ENCODE measurements at regions not wholly inside any gene's neighbourhood (a gene's known extent, or its start where the extent isn't known, plus 50 kb on each side); places are given as distances from the start of the nearest gene placed in this dataset.

GRCh38 chr5:91433861-91434260, 50.7 kb upstream of the ARRDC3 start:
- TF ChIP-seq, protein P1, sequence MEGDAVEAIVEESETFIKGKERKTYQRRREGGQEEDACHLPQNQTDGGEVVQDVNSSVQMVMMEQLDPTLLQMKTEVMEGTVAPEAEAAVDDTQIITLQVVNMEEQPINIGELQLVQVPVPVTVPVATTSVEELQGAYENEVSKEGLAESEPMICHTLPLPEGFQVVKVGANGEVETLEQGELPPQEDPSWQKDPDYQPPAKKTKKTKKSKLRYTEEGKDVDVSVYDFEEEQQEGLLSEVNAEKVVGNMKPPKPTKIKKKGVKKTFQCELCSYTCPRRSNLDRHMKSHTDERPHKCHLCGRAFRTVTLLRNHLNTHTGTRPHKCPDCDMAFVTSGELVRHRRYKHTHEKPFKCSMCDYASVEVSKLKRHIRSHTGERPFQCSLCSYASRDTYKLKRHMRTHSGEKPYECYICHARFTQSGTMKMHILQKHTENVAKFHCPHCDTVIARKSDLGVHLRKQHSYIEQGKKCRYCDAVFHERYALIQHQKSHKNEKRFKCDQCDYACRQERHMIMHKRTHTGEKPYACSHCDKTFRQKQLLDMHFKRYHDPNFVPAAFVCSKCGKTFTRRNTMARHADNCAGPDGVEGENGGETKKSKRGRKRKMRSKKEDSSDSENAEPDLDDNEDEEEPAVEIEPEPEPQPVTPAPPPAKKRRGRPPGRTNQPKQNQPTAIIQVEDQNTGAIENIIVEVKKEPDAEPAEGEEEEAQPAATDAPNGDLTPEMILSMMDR (IDR thresholded peaks at IDR 0.05): no peak
- TF ChIP-seq POLR2AphosphoS5 (IDR thresholded peaks at IDR 0.05) (no peak), POLR2A (IDR thresholded peaks at IDR 0.05) (no peak), EP300 (IDR thresholded peaks at IDR 0.05; ENCODE audit: low read depth) (no peak)
